Common myeloid progenitor, CD34-positive (primary cell): ENCODE measurements at regions not wholly inside any gene's neighbourhood (a gene's known extent, or its start where the extent isn't known, plus 50 kb on each side); places are given as distances from the start of the nearest gene placed in this dataset.
A peak's percentile ranks its signal among the peaks of the same experiment; 100 is the strongest.

Experiments
- CTCF ChIA-PET: fragments of 350-600 bp; sonication (Branson Sonifier 250); formaldehyde crosslinking; loops from one replicate; lab custom pipeline; 2021; ENCODE audit warnings: antibody characterized with exemption; lab: Charles Lee
- POLR2A ChIA-PET: fragments of 350-600 bp; sonication (Branson Sonifier 250); formaldehyde crosslinking; loops from one replicate; lab custom pipeline; 2021; ENCODE audit warnings: antibody characterized with exemption; lab: Charles Lee
- DNase-seq, 3 donors: peaks; one replicate each; pipeline versions ENCODE4 v3.0.0 to v3.0.0-alpha.2; 2013
- H3K27ac ChIP-seq, 2 experiments: 1 replicate in 1 of 2; 2 replicates in 1 of 2; pipeline ENCODE4 v1.7.0; 2013; ENCODE audit warnings: inconsistent platforms in 2 of 2, low read length in 2 of 2, mild to moderate bottlenecking in 2 of 2, low read depth in 1 of 2, moderate library complexity in 1 of 2; ENCODE audit not compliant: severe bottlenecking in 2 of 2, insufficient read depth in 1 of 2, poor library complexity in 1 of 2
- H3K27me3 ChIP-seq, 5 experiments: replicated peaks in 2 of 5; 1 replicate in 3 of 5; 2 replicates in 2 of 5; pipeline versions ENCODE4 v1.6.1 to v1.7.0; 2013; ENCODE audit warnings: low read length in 4 of 5, mild to moderate bottlenecking in 2 of 5, moderate library complexity in 2 of 5, inconsistent platforms in 1 of 5; ENCODE audit not compliant: insufficient read depth in 5 of 5, control insufficient read depth in 4 of 5
- H3K36me3 ChIP-seq, 4 experiments: 1 replicate in 2 of 4; 2 replicates in 2 of 4; pipeline versions ENCODE4 v1.6.1 to v1.7.0; 2013; ENCODE audit warnings: low read length in 3 of 4, control low read depth in 1 of 4, mild to moderate bottlenecking in 1 of 4; ENCODE audit not compliant: control insufficient read depth in 4 of 4, insufficient read depth in 4 of 4
- H3K4me1 ChIP-seq, 4 experiments: 1 replicate in 3 of 4; 2 replicates in 1 of 4; pipeline versions ENCODE4 v1.6.1 to v1.7.1; 2013; ENCODE audit warnings: low read length in 3 of 4, mild to moderate bottlenecking in 3 of 4, control low read depth in 1 of 4, inconsistent platforms in 1 of 4, moderate library complexity in 1 of 4; ENCODE audit not compliant: control insufficient read depth in 4 of 4, insufficient read depth in 4 of 4; ENCODE audit errors: control extremely low read depth in 1 of 4
- H3K4me3 ChIP-seq, 7 experiments: 1 replicate in 4 of 7; 2 replicates in 3 of 7; pipeline versions ENCODE4 v1.5.1 to v1.7.0; 2013; ENCODE audit warnings: mild to moderate bottlenecking in 7 of 7, low read length in 6 of 7, moderate library complexity in 6 of 7, inconsistent platforms in 2 of 7, low read depth in 2 of 7, control low read depth in 1 of 7; ENCODE audit not compliant: insufficient read depth in 4 of 7, control insufficient read depth in 1 of 7; ENCODE audit errors: extremely low read depth in 1 of 7
- H3K9me3 ChIP-seq, 5 experiments: 1 replicate in 4 of 5; 2 replicates in 1 of 5; pipeline versions ENCODE4 v1.6.1 to v1.7.1; 2013; ENCODE audit warnings: low read length in 4 of 5, mild to moderate bottlenecking in 2 of 5, inconsistent platforms in 1 of 5, low read depth in 1 of 5, moderate library complexity in 1 of 5; ENCODE audit not compliant: control insufficient read depth in 4 of 5, insufficient read depth in 2 of 5; ENCODE audit errors: control extremely low read depth in 1 of 5
- WGBS: methylation state at CpG from one replicate; pipeline ENCODE4 v1.1.5; 2013; ENCODE audit not compliant: insufficient coverage; 5-methylcytosine and 5-hydroxymethylcytosine counted together

GRCh38 chr1:212179394-212180076 is 105.7 kb upstream of the PPP2R5A start:
- no peak overlapping the region for H3K27ac ChIP-seq

GRCh38 chr1:212181015-212181882 is 104.0 kb upstream of the PPP2R5A start:
- DNase-seq, result no peak
- no peaks in the 10 kb centered on the region for H3K27me3 ChIP-seq
- H3K4me1 ChIP-seq, result peaks cover 0 to 3% (median 0%) of the 10 kb centered on the region in 4 experiments
- H3K27ac ChIP-seq, result no peak overlapping the region
- ChIA-PET POLR2A (no interaction called here), CTCF (no interaction called here)
- WGBS, result 100% methylated on average over 2 of the region's 6 CpGs
- no peaks in the 10 kb centered on the region for H3K36me3 ChIP-seq
- no peak overlapping the region for H3K4me3 ChIP-seq
- H3K9me3 ChIP-seq, result no peaks in the 10 kb centered on the region

More at GRCh38 chr1:212179394-212180076, 105.7 kb upstream of the PPP2R5A start:
- POLR2A ChIA-PET, result interaction anchor here (0.6 kb wide), 1 partner anchor 108 kb away, joined by 4 read pairs; no protein-coding TSS in a partner anchor
- no peak for DNase-seq
- Histone ChIP-seq H3K36me3 (no peaks in the 10 kb centered on the region), H3K27me3 (no peaks in the 10 kb centered on the region), H3K9me3 (no peaks in the 10 kb centered on the region), H3K4me3 (no peak overlapping the region), H3K4me1 (peaks cover 0 to 2% (median 0%) of the 10 kb centered on the region in 4 experiments)
- 100% methylated on average over 2 of the region's 2 CpGs for WGBS
- CTCF ChIA-PET, result interaction anchor here (0.9 to 1.4 kb wide), 3 partner anchors 12 to 117 kb away, joined by 3 read pairs; no protein-coding TSS in a partner anchor

- H3K4me3 ChIP-seq, result no peak overlapping the region
- no peaks in the 10 kb centered on the region for H3K9me3 ChIP-seq
- no peak overlapping the region for H3K27ac ChIP-seq
- H3K36me3 ChIP-seq, result no peaks in the 10 kb centered on the region
- no peaks in the 10 kb centered on the region for H3K27me3 ChIP-seq
- H3K4me1 ChIP-seq, result peaks cover 0 to 12% (median 0%) of the 10 kb centered on the region in 4 experiments
- no peak for DNase-seq
- WGBS, result 94% methylated on average over 3 of the region's 4 CpGs
- ChIA-PET CTCF (no interaction called here), POLR2A (no interaction called here)
These were observed 103.0 kb upstream of the PPP2R5A start for GRCh38 chr1:212182171-212182570.

GRCh38 chr1:212182579-212182978 is 102.6 kb upstream of the PPP2R5A start:
- Histone ChIP-seq H3K27ac (no peak overlapping the region), H3K4me1 (peaks cover 0 to 12% (median 0%) of the 10 kb centered on the region in 4 experiments), H3K27me3 (no peaks in the 10 kb centered on the region), H3K9me3 (no peaks in the 10 kb centered on the region), H3K36me3 (no peaks in the 10 kb centered on the region), H3K4me3 (no peak overlapping the region)
- POLR2A ChIA-PET, result interaction anchor here (0.7 kb wide), 1 partner anchor 30 kb away, joined by 3 read pairs; no protein-coding TSS in a partner anchor
- CTCF ChIA-PET, result no interaction called here
- WGBS, result 100% methylated on average over 2 of the region's 3 CpGs
- no peak for DNase-seq

GRCh38 chr1:212186427-212187207 is 98.6 kb upstream of the PPP2R5A start:
- Histone ChIP-seq H3K4me3 (peak overlapping the region in 3 of 7 experiments; percentile 16 to 63 (median 30)), H3K27ac (no peak overlapping the region), H3K36me3 (no peaks in the 10 kb centered on the region), H3K4me1 (peaks cover 3 to 20% (median 9%) of the 10 kb centered on the region in 4 experiments), H3K27me3 (no peaks in the 10 kb centered on the region), H3K9me3 (no peaks in the 10 kb centered on the region)
- POLR2A ChIA-PET, result no interaction called here
- DNase-seq, result peak; percentile 27 to 49 (median 42)
- WGBS, result 41% methylated on average over 3 of the region's 8 CpGs
- CTCF ChIA-PET, result no interaction called here

GRCh38 chr1:212188599-212189351 is 96.4 kb upstream of the PPP2R5A start:
- ChIA-PET POLR2A (interaction anchor here (0.6 kb wide), 1 partner anchor 41 kb away, joined by 3 read pairs; no protein-coding TSS in a partner anchor), CTCF (interaction anchor here (1.0 kb wide), 1 partner anchor 59 kb away, joined by 3 read pairs; no protein-coding TSS in a partner anchor)
- DNase-seq, result peak; percentile 6 to 65 (median 45)
- Histone ChIP-seq H3K9me3 (no peaks in the 10 kb centered on the region), H3K27ac (no peak overlapping the region), H3K4me1 (peaks cover 3 to 20% (median 9%) of the 10 kb centered on the region in 4 experiments), H3K4me3 (no peak overlapping the region), H3K36me3 (no peaks in the 10 kb centered on the region), H3K27me3 (no peaks in the 10 kb centered on the region)
- 88% methylated on average over 3 of the region's 6 CpGs for WGBS
